GM12891 (cell line): ENCODE measurements at regions not wholly inside any gene's neighbourhood (a gene's known extent, or its start where the extent isn't known, plus 50 kb on each side); places are given as distances from the start of the nearest gene placed in this dataset.

Experiments
- POLR2A ChIP-seq: IDR thresholded peaks from 2 replicates; pipeline ENCODE4 v1.6.1; 2011; ENCODE audit warnings: low read depth, low read length, control low read depth
- POLR2AphosphoS5 ChIP-seq: IDR thresholded peaks from 2 replicates; pipeline ENCODE4 v1.6.1; 2011; ENCODE audit warnings: low read depth, low read length, control low read depth
- POU2F2 ChIP-seq: IDR thresholded peaks from 2 replicates; pipeline ENCODE4 v1.6.1; 2011; ENCODE audit warnings: low read depth, mild to moderate bottlenecking, control low read depth, low read length, moderate library complexity
- SPI1 ChIP-seq: IDR thresholded peaks from 2 replicates; pipeline ENCODE4 v1.6.1; 2011; ENCODE audit warnings: low read depth, low read length, control low read depth
- TAF1 ChIP-seq: IDR thresholded peaks from 2 replicates; pipeline ENCODE4 v1.6.1; 2011; ENCODE audit warnings: low read depth, low read length, control low read depth

- TF ChIP-seq POLR2AphosphoS5 (no peak), TAF1 (no peak), POLR2A (no peak), SPI1 (no peak), POU2F2 (no peak)
Observed at GRCh38 chr9:1388216-1388615, 338.1 kb downstream of the DMRT2 start.
